Spleen (tissue), 11 donors: ENCODE measurements at regions not wholly inside any gene's neighbourhood (a gene's known extent, or its start where the extent isn't known, plus 50 kb on each side); places are given as distances from the start of the nearest gene placed in this dataset.
A peak's percentile ranks its signal among the peaks of the same experiment; 100 is the strongest.

Experiments used
- DNase-seq: peaks from one replicate; pipeline ENCODE4 v3.0.0-alpha.2; 2020
- H3K27ac ChIP-seq, 8 donors: fragments of 200-600 bp; sonication (generic) in 7 of 8; 1 replicate in 4 of 8; 2 replicates in 4 of 8; pipeline versions ENCODE4 v1.5.0 to v1.8.0; 2016 to 2021; ENCODE audit warnings: inconsistent platforms in 4 of 8, mild to moderate bottlenecking in 4 of 8, moderate library complexity in 1 of 8
- H3K27me3 ChIP-seq, 7 donors: fragments of 200-600 bp; sonication (generic) in 6 of 7; replicated peaks in 1 of 7; 1 replicate in 4 of 7; 2 replicates in 3 of 7; pipeline versions ENCODE4 v1.5.0 to v1.8.0; 2016 to 2021; ENCODE audit warnings: inconsistent platforms in 3 of 7, mild to moderate bottlenecking in 1 of 7
- H3K36me3 ChIP-seq, 6 donors: fragments of 200-600 bp; sonication (generic) in 5 of 6; 1 replicate in 4 of 6; 2 replicates in 2 of 6; pipeline versions ENCODE4 v1.5.0 to v1.8.0; 2016 to 2021; ENCODE audit warnings: inconsistent platforms in 2 of 6
- H3K4me1 ChIP-seq, 6 donors: fragments of 200-600 bp; sonication (generic) in 5 of 6; 1 replicate in 3 of 6; 2 replicates in 3 of 6; pipeline versions ENCODE4 v1.5.0 to v1.8.0; 2016 to 2021; ENCODE audit warnings: inconsistent platforms in 3 of 6
- H3K4me3 ChIP-seq, 8 donors: fragments of 200-600 bp; sonication (generic) in 7 of 8; 1 replicate in 4 of 8; 2 replicates in 4 of 8; pipeline versions ENCODE4 v1.5.0 to v1.8.0; 2016 to 2021; ENCODE audit warnings: inconsistent platforms in 4 of 8, mild to moderate bottlenecking in 4 of 8, moderate library complexity in 2 of 8
- H3K9me3 ChIP-seq, 8 donors: fragments of 200-600 bp; sonication (generic) in 7 of 8; 1 replicate in 4 of 8; 2 replicates in 4 of 8; pipeline versions ENCODE4 v1.5.0 to v1.8.0; 2016 to 2021; ENCODE audit warnings: inconsistent platforms in 4 of 8
- POLR2A ChIP-seq, 3 donors: fragments of 450-650 bp; IDR thresholded peaks; one replicate each; pipeline ENCODE4 v1.5.1; 2017; ENCODE audit warnings: antibody characterized with exemption in 3 of 3, mild to moderate bottlenecking in 1 of 3
- POLR2AphosphoS5 ChIP-seq, 3 donors: sonication (generic); formaldehyde crosslinking; IDR thresholded peaks; one replicate each; pipeline ENCODE4 v1.5.1; 2017; ENCODE audit warnings: antibody characterized with exemption in 3 of 3
- WGBS, 5 donors: extraction: QIAGEN DNeasy Blood & Tissue Kit in 3 of 5; methylation state at CpG; one replicate each; pipeline versions ENCODE4 v1.1.5 to v1.1.7; 2013 to 2018; 5-methylcytosine and 5-hydroxymethylcytosine counted together
- intact Hi-C: fragments of 100-400 bp; cut with DNase I; formaldehyde crosslinking; loops from one replicate; pipeline ENCODE4 v1.15.0; 2023; ENCODE audit warnings: low total_unique reads
- TF ChIP-seq, protein P1 (sequence below), 11 experiments: fragments of 200-600 bp in 7 of 11; fragments of 450-650 bp in 4 of 11; sonication (generic) in 4 of 11; IDR thresholded peaks in 8 of 11; conservative IDR thresholded peaks in 3 of 11; 1 replicate in 7 of 11; 2 replicates in 4 of 11; pipeline versions ENCODE4 v1.4.0 to v1.8.0; 2016 to 2021; ENCODE audit warnings: antibody characterized with exemption in 11 of 11, inconsistent platforms in 4 of 11, mild to moderate bottlenecking in 1 of 11
- donor health status: healthy with polysubstance abuse.
- donor health status: DM: no; HTN: no; CAD: no; lungs with moderate emphysema.
- donor health status: DM: no; HTN: no; CAD: no.
- donor health status: Bipolar disorder and iron deficiency.
- donor health status: healthy.
- donor health status: DM: no; HTN: no; CAD: no.
- donor health status: DM: yes; HTN: yes; CAD: no.

DNA sequence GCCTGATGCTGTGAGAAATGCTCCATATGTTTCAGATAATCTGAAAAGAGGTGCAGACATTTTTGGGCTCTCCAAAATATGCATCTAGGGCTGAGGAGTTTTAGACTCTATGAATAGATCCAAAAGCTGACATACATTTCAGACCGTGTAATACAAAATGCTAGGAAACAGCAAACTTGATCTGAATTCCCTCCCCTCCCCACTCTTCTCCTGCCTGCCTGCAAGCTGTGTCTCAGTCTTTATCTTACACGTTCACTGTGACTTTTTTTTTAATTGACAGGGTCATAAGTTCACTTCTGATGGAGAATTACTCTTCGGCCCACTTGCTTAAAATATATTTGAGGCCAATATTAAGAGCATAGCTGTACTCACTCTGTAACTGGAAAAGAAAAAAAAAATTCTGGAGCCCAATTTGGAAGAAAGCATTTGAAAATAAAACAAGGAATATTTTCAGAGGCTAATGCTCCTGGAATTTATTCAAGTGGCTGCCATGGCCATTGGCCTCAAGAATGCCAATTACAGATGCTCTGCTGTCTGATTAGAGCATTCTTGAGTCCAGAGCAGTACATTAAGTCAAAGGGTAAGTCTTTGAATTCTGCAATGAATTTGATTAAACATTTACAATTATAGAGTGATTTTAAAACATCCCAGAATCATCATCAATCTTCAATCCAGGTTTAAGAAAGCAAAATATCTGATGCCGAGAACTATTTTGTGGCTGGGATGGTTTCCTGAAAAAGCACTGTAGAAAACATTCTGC lies 146.2 kb upstream of the SEMA6D start:
- Histone ChIP-seq H3K4me1 (no peaks in the 10 kb centered on the region), H3K4me3 (no peak overlapping the region), H3K27ac (peak overlapping the region in 2 of 8 donors; percentile 7 to 50), H3K36me3 (no peaks in the 10 kb centered on the region), H3K9me3 (no peaks in the 10 kb centered on the region), H3K27me3 (no peaks in the 10 kb centered on the region)
- no peak for DNase-seq
- 67 to 80% (median 69%) methylated on average over 4 of the region's 4 CpGs for WGBS, 5 donors
- intact Hi-C loops, result no loop called here
- TF ChIP-seq POLR2AphosphoS5 (IDR thresholded peaks at IDR 0.05) (no peak), POLR2A (IDR thresholded peaks at IDR 0.05) (no peak)
- TF ChIP-seq, protein P1, sequence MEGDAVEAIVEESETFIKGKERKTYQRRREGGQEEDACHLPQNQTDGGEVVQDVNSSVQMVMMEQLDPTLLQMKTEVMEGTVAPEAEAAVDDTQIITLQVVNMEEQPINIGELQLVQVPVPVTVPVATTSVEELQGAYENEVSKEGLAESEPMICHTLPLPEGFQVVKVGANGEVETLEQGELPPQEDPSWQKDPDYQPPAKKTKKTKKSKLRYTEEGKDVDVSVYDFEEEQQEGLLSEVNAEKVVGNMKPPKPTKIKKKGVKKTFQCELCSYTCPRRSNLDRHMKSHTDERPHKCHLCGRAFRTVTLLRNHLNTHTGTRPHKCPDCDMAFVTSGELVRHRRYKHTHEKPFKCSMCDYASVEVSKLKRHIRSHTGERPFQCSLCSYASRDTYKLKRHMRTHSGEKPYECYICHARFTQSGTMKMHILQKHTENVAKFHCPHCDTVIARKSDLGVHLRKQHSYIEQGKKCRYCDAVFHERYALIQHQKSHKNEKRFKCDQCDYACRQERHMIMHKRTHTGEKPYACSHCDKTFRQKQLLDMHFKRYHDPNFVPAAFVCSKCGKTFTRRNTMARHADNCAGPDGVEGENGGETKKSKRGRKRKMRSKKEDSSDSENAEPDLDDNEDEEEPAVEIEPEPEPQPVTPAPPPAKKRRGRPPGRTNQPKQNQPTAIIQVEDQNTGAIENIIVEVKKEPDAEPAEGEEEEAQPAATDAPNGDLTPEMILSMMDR (IDR thresholded peaks at IDR 0.05 in 8 of 11, conservative IDR thresholded peaks at IDR 0.05 in 3 of 11), result no peak

DNA sequence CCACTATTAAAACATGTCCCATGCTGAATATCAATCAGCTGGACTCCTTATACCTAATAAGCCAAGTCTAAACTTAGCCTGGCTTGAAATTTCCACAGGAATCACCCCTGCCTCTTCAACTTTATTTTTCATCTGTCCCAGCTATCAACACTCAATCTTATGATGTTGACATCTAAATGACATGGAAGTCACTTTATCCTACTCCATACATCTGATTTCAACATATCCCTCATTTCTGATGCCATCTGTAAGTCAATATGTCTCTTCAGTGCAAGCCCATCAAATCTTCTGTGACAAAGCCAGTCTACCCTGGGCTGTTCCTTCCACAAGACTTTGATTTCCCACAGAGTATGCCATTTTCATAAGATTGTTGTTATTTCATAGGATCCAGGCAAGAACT lies 143.6 kb upstream of the SEMA6D start:
- intact Hi-C loops, result no loop called here
- H3K4me1 ChIP-seq, result peaks cover 0 to 10% (median 0%) of the 10 kb centered on the region in 6 donors
- TF ChIP-seq, protein P1 (IDR thresholded peaks at IDR 0.05 in 8 of 11, conservative IDR thresholded peaks at IDR 0.05 in 3 of 11), result no peak
- TF ChIP-seq POLR2A (IDR thresholded peaks at IDR 0.05) (no peak), POLR2AphosphoS5 (IDR thresholded peaks at IDR 0.05) (no peak)

DNA sequence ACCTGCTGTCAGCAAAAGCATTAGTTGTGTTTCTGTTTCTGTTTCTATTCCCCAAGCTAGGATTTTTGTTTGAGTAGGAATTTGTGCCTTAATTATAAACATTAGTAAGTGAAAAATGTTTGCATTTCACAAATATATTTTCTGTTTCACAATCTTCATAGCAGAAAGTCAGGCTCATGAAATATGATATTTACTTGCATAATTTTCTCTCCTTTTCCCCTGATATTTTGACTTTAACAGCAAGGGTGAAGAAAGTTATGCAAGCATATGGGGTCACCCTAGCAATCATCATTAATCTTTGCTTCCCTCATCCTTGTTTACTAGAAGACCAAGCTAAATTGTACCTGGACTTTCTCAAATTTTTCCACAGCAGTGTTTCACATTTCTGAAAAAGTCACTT lies 140.3 kb upstream of the SEMA6D start:
- Histone ChIP-seq H3K9me3 (no peaks in the 10 kb centered on the region), H3K27me3 (no peaks in the 10 kb centered on the region), H3K27ac (no peak overlapping the region), H3K36me3 (no peaks in the 10 kb centered on the region), H3K4me3 (no peak overlapping the region), H3K4me1 (peaks cover 0 to 10% (median 0%) of the 10 kb centered on the region in 6 donors)
- no peak for DNase-seq
- intact Hi-C loops, result no loop called here
- TF ChIP-seq, protein P1 (IDR thresholded peaks at IDR 0.05 in 8 of 11, conservative IDR thresholded peaks at IDR 0.05 in 3 of 11), result no peak
- no peak for TF ChIP-seq POLR2AphosphoS5 (IDR thresholded peaks at IDR 0.05)
- TF ChIP-seq POLR2A (IDR thresholded peaks at IDR 0.05), result no peak

More for the DNA sequence above, 143.6 kb upstream of the SEMA6D start:
- Histone ChIP-seq H3K9me3 (no peaks in the 10 kb centered on the region), H3K4me3 (no peak overlapping the region), H3K27ac (no peak overlapping the region), H3K27me3 (no peaks in the 10 kb centered on the region), H3K36me3 (no peaks in the 10 kb centered on the region)
- DNase-seq, result no peak

DNA sequence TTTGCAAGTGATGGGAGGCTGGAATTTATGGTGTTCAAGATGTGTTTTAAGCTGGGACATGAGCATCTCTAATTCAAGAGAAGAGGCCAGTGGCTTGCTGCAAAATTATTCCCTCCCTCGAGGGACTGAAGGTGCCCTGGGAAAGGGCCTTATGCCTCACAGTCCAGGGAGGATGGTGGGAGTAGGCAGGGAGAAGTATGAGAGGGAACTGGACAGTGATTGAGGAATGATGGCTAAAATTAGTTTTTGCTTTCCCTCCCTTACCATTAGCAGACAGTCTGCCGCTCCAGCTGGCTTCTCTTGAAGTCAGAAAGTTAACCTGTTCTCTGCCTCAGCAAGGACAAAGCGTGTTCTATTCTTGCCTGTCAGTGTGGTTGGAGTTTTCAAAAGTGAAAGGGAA lies 139.8 kb upstream of the SEMA6D start:
- no peaks in the 10 kb centered on the region for H3K27me3 ChIP-seq
- H3K27ac ChIP-seq, result no peak overlapping the region
- peaks cover 0 to 10% (median 0%) of the 10 kb centered on the region in 6 donors for H3K4me1 ChIP-seq
- no peaks in the 10 kb centered on the region for H3K9me3 ChIP-seq
- H3K4me3 ChIP-seq, result no peak overlapping the region
- 52 to 67% (median 62%) methylated on average over 3 of the region's 3 CpGs for WGBS, 5 donors
- no peak for DNase-seq
- intact Hi-C loops, result no loop called here
- H3K36me3 ChIP-seq, result no peaks in the 10 kb centered on the region
- no peak for TF ChIP-seq POLR2AphosphoS5 (IDR thresholded peaks at IDR 0.05)
- no peak for TF ChIP-seq POLR2A (IDR thresholded peaks at IDR 0.05)
- TF ChIP-seq, protein P1 (IDR thresholded peaks at IDR 0.05 in 8 of 11, conservative IDR thresholded peaks at IDR 0.05 in 3 of 11), result no peak
